OCI-LY3 (cell line): ENCODE measurements at regions not wholly inside any gene's neighbourhood (a gene's known extent, or its start where the extent isn't known, plus 50 kb on each side); places are given as distances from the start of the nearest gene placed in this dataset.

Source experiments
- H2AFZ ChIP-seq: fragments of 200-600, 300-600 bp; shearing (Covaris generic); 2 replicates; pipeline ENCODE4 v1.6.0; 2014; ENCODE audit warnings: antibody characterized with exemption, low read depth, low read length
- H3K27ac ChIP-seq: fragments of 200-600, 300-600 bp; sonication (generic); 2 replicates; pipeline ENCODE4 v1.5.1; 2014; ENCODE audit warnings: mild to moderate bottlenecking, low read length, moderate library complexity, mixed read lengths
- H3K27me3 ChIP-seq: fragments of 200-600, 300-600 bp; sonication (generic); 2 replicates; pipeline ENCODE4 v1.6.1; 2014; ENCODE audit warnings: low read depth, low read length, mixed read lengths
- H3K36me3 ChIP-seq: fragments of 200-600, 300-600 bp; sonication (generic); replicated peaks from 2 replicates; pipeline ENCODE3; 2014; ENCODE audit warnings: low read depth, low read length, mixed read lengths
- H3K4me1 ChIP-seq: fragments of 300-600, 200-600 bp; sonication (generic); 2 replicates; pipeline ENCODE4 v1.6.1; 2014; ENCODE audit warnings: low read length, mixed read lengths
- H3K4me2 ChIP-seq: fragments of 200-600, 300-600 bp; sonication (generic); 2 replicates; pipeline ENCODE4 v1.6.1; 2014; ENCODE audit warnings: low read length, mixed read lengths
- H3K4me3 ChIP-seq: fragments of 300-600, 200-600 bp; sonication (generic); 2 replicates; pipeline ENCODE4 v1.5.1; 2014; ENCODE audit warnings: antibody characterized with exemption, mild to moderate bottlenecking, low read length, moderate library complexity
- H3K79me2 ChIP-seq: fragments of 300-600, 200-600 bp; shearing (Covaris generic); 2 replicates; pipeline ENCODE4 v1.6.1; 2014; ENCODE audit warnings: mild to moderate bottlenecking, low read length, mixed read lengths
- H3K9ac ChIP-seq: fragments of 300-600, 200-600 bp; shearing (Covaris generic); 2 replicates; pipeline ENCODE4 v1.6.0; 2014; ENCODE audit warnings: mild to moderate bottlenecking, low read length, moderate library complexity
- H3K9me3 ChIP-seq: fragments of 200-600, 300-600 bp; shearing (Covaris generic); 2 replicates; pipeline ENCODE4 v1.6.1; 2014; ENCODE audit warnings: low read length, mixed read lengths; ENCODE audit not compliant: insufficient read depth
- H4K20me1 ChIP-seq: fragments of 200-600, 300-600 bp; sonication (generic); 2 replicates; pipeline ENCODE4 v1.6.1; 2016; ENCODE audit warnings: low read length, mixed read lengths; ENCODE audit not compliant: insufficient read depth
- EZH2phosphoT487 ChIP-seq: fragments of 200-600 bp; shearing (Covaris generic); IDR thresholded peaks from 2 replicates; pipeline ENCODE4 v1.6.1; 2018; ENCODE audit warnings: antibody characterized with exemption, mixed run types, low read depth
- TF ChIP-seq, protein P1 (sequence below): fragments of 200-600, 300-600 bp; sonication (generic); IDR thresholded peaks from 2 replicates; pipeline ENCODE4 v1.5.1; 2014; ENCODE audit warnings: antibody characterized with exemption, low read length, low read depth

DNA sequence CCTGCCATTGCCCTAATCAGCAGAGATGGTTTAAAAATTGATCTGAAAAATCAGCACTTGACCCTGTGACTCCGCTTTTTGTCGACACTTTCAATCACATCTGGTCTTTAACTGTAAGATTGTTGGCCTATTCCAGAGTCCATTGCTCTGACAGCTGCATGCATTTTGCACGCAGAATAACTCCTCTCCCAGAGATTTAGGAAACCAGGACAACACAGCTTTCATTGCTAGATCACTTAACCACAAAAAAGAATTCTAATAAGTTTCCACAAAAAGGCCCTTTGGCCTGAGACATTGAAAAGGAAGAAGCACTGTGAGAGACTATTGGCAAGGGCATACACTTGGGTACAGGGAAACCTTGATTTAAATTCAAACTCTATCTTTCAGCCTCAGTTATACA is 373.1 kb downstream of the TGFB2 start:
- Histone ChIP-seq H2AFZ (no peak overlapping the region), H3K27ac (no peak overlapping the region), H3K4me2 (no peak overlapping the region), H3K27me3 (no peaks in the 10 kb centered on the region), H3K36me3 (no peaks in the 10 kb centered on the region), H4K20me1 (no peaks in the 10 kb centered on the region), H3K79me2 (no peaks in the 10 kb centered on the region), H3K9ac (no peak overlapping the region), H3K4me3 (no peak overlapping the region), H3K4me1 (no peaks in the 10 kb centered on the region), H3K9me3 (no peaks in the 10 kb centered on the region)
- TF ChIP-seq EZH2phosphoT487, result no peak
- TF ChIP-seq, protein P1, sequence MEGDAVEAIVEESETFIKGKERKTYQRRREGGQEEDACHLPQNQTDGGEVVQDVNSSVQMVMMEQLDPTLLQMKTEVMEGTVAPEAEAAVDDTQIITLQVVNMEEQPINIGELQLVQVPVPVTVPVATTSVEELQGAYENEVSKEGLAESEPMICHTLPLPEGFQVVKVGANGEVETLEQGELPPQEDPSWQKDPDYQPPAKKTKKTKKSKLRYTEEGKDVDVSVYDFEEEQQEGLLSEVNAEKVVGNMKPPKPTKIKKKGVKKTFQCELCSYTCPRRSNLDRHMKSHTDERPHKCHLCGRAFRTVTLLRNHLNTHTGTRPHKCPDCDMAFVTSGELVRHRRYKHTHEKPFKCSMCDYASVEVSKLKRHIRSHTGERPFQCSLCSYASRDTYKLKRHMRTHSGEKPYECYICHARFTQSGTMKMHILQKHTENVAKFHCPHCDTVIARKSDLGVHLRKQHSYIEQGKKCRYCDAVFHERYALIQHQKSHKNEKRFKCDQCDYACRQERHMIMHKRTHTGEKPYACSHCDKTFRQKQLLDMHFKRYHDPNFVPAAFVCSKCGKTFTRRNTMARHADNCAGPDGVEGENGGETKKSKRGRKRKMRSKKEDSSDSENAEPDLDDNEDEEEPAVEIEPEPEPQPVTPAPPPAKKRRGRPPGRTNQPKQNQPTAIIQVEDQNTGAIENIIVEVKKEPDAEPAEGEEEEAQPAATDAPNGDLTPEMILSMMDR, result no peak

DNA sequence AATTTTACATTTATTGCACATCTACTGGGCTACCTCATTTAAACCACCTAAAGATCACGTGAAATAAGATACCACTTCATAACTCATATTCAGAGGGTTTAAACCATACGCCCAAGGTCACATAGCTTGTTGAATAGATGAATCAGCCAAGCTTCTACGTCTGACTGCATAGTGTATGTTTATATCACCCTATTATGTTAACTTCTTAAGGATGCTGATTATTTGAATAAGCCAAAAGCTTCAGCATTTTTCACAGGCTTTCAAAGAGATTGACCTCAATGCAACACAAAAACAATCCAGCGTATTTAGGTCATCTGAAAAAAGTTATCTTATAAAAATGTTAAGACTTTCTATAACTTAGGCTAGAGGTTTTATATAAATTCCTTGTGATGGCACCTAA is 373.8 kb downstream of the TGFB2 start:
- H3K4me1 ChIP-seq, result no peaks in the 10 kb centered on the region
- no peaks in the 10 kb centered on the region for H4K20me1 ChIP-seq
- H2AFZ ChIP-seq, result no peak overlapping the region
- H3K9me3 ChIP-seq, result no peaks in the 10 kb centered on the region
- H3K4me3 ChIP-seq, result no peak overlapping the region
- no peaks in the 10 kb centered on the region for H3K36me3 ChIP-seq
- TF ChIP-seq EZH2phosphoT487, result no peak
- TF ChIP-seq, protein P1, result no peak
- no peak overlapping the region for H3K27ac ChIP-seq
- H3K9ac ChIP-seq, result no peak overlapping the region
- no peaks in the 10 kb centered on the region for H3K27me3 ChIP-seq
- no peak overlapping the region for H3K4me2 ChIP-seq
- H3K79me2 ChIP-seq, result no peaks in the 10 kb centered on the region

DNA sequence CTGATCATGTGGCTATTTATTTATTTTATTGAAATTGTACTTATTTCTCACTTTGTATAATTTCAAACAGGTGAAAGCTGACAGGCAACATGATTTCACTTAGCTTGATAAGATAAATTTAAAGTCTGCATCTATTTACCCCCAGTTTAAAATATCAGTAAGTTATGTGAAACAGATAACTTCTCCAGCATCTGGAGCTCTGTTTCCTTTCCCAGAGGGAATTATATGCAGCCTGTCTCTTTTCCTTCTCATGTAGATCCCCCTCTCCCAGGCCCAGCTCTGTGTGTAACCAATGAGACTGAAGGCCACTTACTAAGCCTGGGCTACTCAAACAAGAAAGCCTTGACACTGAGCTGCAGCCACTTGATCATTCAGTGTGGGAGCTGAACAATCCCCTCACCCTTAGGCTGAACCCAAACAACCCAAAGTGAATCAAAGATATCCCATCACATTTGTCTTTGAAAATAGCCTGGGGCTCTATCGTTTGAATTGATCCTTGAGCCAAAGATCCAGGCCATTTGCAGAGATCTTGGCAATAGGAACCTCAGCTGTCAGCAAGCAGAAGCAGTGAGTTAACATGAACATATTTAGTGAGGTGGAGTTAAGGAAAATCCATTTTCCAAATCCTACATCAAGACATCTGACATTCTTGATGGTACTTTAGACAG is 383.9 kb downstream of the TGFB2 start:
- Histone ChIP-seq H3K36me3 (no peaks in the 10 kb centered on the region), H3K79me2 (no peaks in the 10 kb centered on the region), H2AFZ (no peak overlapping the region), H3K27ac (no peak overlapping the region), H3K4me2 (no peak overlapping the region), H3K4me1 (no peaks in the 10 kb centered on the region), H3K27me3 (no peaks in the 10 kb centered on the region), H3K9ac (no peak overlapping the region), H4K20me1 (no peaks in the 10 kb centered on the region), H3K9me3 (no peaks in the 10 kb centered on the region), H3K4me3 (no peak overlapping the region)
- no peak for TF ChIP-seq EZH2phosphoT487
- TF ChIP-seq, protein P1, result no peak

GRCh38 chr1:218735436-218736032 is 390.4 kb downstream of the TGFB2 start:
- no peak overlapping the region for H3K4me3 ChIP-seq
- TF ChIP-seq, protein P1, result no peak
- TF ChIP-seq EZH2phosphoT487, result no peak
- H3K27ac ChIP-seq, result no peak overlapping the region

More at GRCh38 chr1:218735436-218736032, 390.4 kb downstream of the TGFB2 start:
- H3K9me3 ChIP-seq, result no peaks in the 10 kb centered on the region
- H4K20me1 ChIP-seq, result no peaks in the 10 kb centered on the region
- H3K36me3 ChIP-seq, result no peaks in the 10 kb centered on the region
- no peak overlapping the region for H3K9ac ChIP-seq
- H3K4me2 ChIP-seq, result no peak overlapping the region
- no peaks in the 10 kb centered on the region for H3K79me2 ChIP-seq
- no peak overlapping the region for H2AFZ ChIP-seq
- H3K27me3 ChIP-seq, result no peaks in the 10 kb centered on the region
- no peaks in the 10 kb centered on the region for H3K4me1 ChIP-seq
